Activated CD4-positive, alpha-beta T cell treated with anti-CD3 and anti-CD28 coated beads, Interleukin-2, amount 10 ng/mL, durations not matched to agents 7 days and 5 days (primary cell): ENCODE measurements at regions not wholly inside any gene's neighbourhood (a gene's known extent, or its start where the extent isn't known, plus 50 kb on each side); places are given as distances from the start of the nearest gene placed in this dataset.

Source experiments
- CTCF ChIA-PET: fragments of 350-600 bp; sonication (Branson Sonifier 250); formaldehyde crosslinking; loops from one replicate; lab custom pipeline; 2021; ENCODE audit warnings: antibody characterized with exemption; lab: Charles Lee
- POLR2A ChIA-PET: fragments of 350-600 bp; sonication (Branson Sonifier 250); formaldehyde crosslinking; loops from one replicate; lab custom pipeline; 2021; ENCODE audit warnings: antibody characterized with exemption; lab: Charles Lee
- DNase-seq: peaks from one replicate; pipeline ENCODE4 v3.0.0-alpha.2; 2020
- H3K27ac Mint-ChIP-seq: one replicate; pipeline ENCODE4 v1.8.0; 2021; ENCODE audit warnings: mild to moderate bottlenecking, moderate library complexity, mixed read lengths
- H3K27me3 Mint-ChIP-seq: one replicate; pipeline ENCODE4 v1.8.0; 2021; ENCODE audit warnings: mixed read lengths
- H3K36me3 Mint-ChIP-seq: one replicate; pipeline ENCODE4 v1.8.0; 2021; ENCODE audit warnings: low read depth, mixed read lengths
- H3K4me1 Mint-ChIP-seq: one replicate; pipeline ENCODE4 v1.8.0; 2021; ENCODE audit warnings: mixed read lengths
- H3K4me3 Mint-ChIP-seq: one replicate; pipeline ENCODE4 v1.8.0; 2021; ENCODE audit warnings: mild to moderate bottlenecking, moderate library complexity, mixed read lengths
- H3K9me3 Mint-ChIP-seq: one replicate; pipeline ENCODE4 v1.8.0; 2021; ENCODE audit warnings: mixed read lengths

DNA sequence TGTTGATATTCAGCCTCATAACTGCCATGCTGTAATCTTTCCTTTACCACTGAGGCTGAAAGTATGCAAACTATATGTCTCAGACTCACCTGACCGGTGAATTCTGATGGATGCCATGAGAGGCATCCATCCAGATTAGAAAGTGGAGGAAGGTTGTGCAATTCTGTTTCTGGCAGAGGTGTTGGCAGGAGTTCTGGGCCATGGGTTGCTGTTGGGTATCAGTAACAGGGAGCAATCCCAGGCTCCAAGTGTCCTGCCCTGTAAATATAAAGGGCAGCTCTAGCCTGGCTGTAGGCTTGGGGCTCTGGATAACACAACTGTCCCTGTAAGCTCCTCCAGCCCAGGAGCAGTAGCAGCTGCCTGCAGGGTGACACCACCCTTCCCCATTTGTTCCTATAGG is 77.4 kb upstream of the ABCC4 start:
- no peak overlapping the region for H3K27ac Mint-ChIP-seq
- H3K4me3 Mint-ChIP-seq = no peak overlapping the region
- DNase-seq = no peak
- CTCF ChIA-PET = interaction anchor here (1.0 to 3.6 kb wide), 5 partner anchors 22 to 189 kb away, joined by 3 to 14 read pairs (median 4); no protein-coding TSS in a partner anchor
- no peaks in the 10 kb centered on the region for H3K36me3 Mint-ChIP-seq
- H3K9me3 Mint-ChIP-seq = no peaks in the 10 kb centered on the region
- H3K27me3 Mint-ChIP-seq = peaks cover 3% of the 10 kb centered on the region
- POLR2A ChIA-PET = no interaction called here
- peaks cover 6% of the 10 kb centered on the region for H3K4me1 Mint-ChIP-seq

GRCh38 chr13:95380468-95381211 is 79.4 kb upstream of the ABCC4 start:
- no peaks in the 10 kb centered on the region for H3K9me3 Mint-ChIP-seq
- ChIA-PET CTCF (interaction anchor here (0.6 to 3.6 kb wide), 15 partner anchors 9 to 764 kb away, joined by 3 to 20 read pairs (median 4); no protein-coding TSS in a partner anchor), POLR2A (interaction anchor here (0.6 kb wide), 2 partner anchors 128 to 234 kb away, joined by 3 to 7 read pairs; no protein-coding TSS in a partner anchor)
- peak; percentile 81 for DNase-seq
- peaks cover 6% of the 10 kb centered on the region for H3K4me1 Mint-ChIP-seq
- no peaks in the 10 kb centered on the region for H3K36me3 Mint-ChIP-seq
- H3K27ac Mint-ChIP-seq = no peak overlapping the region
- H3K4me3 Mint-ChIP-seq = no peak overlapping the region
- H3K27me3 Mint-ChIP-seq = no peaks in the 10 kb centered on the region

GRCh38 chr13:95381212-95381527 is 79.9 kb upstream of the ABCC4 start:
- CTCF ChIA-PET = interaction anchor here (0.6 to 3.6 kb wide), 12 partner anchors 9 to 765 kb away, joined by 3 to 20 read pairs (median 4); no protein-coding TSS in a partner anchor
- peaks cover 6% of the 10 kb centered on the region for H3K4me1 Mint-ChIP-seq
- H3K9me3 Mint-ChIP-seq = no peaks in the 10 kb centered on the region
- H3K4me3 Mint-ChIP-seq = no peak overlapping the region
- DNase-seq = no peak
- no peaks in the 10 kb centered on the region for H3K36me3 Mint-ChIP-seq
- no peak overlapping the region for H3K27ac Mint-ChIP-seq
- no peaks in the 10 kb centered on the region for H3K27me3 Mint-ChIP-seq
- POLR2A ChIA-PET = no interaction called here

GRCh38 chr13:95382411-95382810 is 81.2 kb upstream of the ABCC4 start:
- H3K27me3 Mint-ChIP-seq = no peaks in the 10 kb centered on the region
- H3K9me3 Mint-ChIP-seq = no peaks in the 10 kb centered on the region
- no peak for DNase-seq
- ChIA-PET CTCF (interaction anchor here (0.9 to 3.6 kb wide), 2 partner anchors 17 to 194 kb away, joined by 3 to 20 read pairs; no protein-coding TSS in a partner anchor), POLR2A (no interaction called here)
- no peak overlapping the region for H3K4me3 Mint-ChIP-seq
- no peaks in the 10 kb centered on the region for H3K36me3 Mint-ChIP-seq
- no peak overlapping the region for H3K27ac Mint-ChIP-seq
- peaks cover 6% of the 10 kb centered on the region for H3K4me1 Mint-ChIP-seq

DNA sequence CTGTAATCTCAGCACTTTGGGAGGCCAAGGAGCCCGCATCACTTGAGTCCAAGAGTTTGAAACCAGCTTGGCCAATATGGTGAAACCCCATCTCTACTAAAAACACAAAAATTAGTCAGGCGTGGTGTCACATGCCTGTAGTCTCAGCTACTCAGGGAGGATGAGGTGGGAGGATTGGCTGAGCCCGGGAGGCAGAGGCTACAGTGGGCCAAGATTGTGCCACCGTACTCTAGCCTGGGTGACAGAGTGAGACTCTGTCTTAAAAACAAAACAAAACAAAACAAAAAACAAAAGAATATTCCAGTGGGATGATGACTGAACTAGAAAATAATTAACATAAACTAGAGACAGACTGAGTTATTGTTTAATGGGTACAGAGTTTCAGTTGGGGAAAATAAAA is 81.7 kb upstream of the ABCC4 start:
- peak overlapping the region; percentile 72 for H3K27ac Mint-ChIP-seq

DNA sequence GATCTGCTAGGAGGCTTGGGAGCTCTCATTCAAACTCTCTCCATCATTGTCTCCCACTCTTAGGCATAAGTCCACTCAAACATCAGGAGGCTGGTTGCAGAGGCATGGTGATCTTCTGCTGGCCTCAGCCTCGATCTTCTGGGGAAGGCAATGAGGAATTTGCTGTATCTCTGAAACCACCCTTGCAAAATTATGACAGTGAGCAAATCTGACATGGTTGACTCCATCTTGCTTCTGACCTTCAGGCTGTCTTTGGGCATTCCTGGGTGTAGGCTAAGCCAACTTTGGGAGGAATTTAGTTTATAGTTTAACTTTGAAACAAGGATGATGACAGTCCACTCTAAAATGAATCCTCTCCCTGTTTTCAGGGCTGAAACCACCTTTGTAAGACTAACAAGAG is 84.1 kb upstream of the ABCC4 start:
- peaks cover 10% of the 10 kb centered on the region for H3K27me3 Mint-ChIP-seq
- DNase-seq = no peak
- CTCF ChIA-PET = no interaction called here

More for the DNA sequence above, 81.7 kb upstream of the ABCC4 start:
- Mint-ChIP-seq H3K4me3 (no peak overlapping the region), H3K36me3 (no peaks in the 10 kb centered on the region), H3K27me3 (no peaks in the 10 kb centered on the region), H3K9me3 (no peaks in the 10 kb centered on the region), H3K4me1 (peaks cover 6% of the 10 kb centered on the region)
- CTCF ChIA-PET = interaction anchor here (0.9 to 3.6 kb wide), 2 partner anchors 17 to 194 kb away, joined by 3 to 20 read pairs; no protein-coding TSS in a partner anchor
- POLR2A ChIA-PET = no interaction called here
- DNase-seq = no peak

GRCh38 chr13:95385798-95386197 is 84.5 kb upstream of the ABCC4 start:
- H3K27me3 Mint-ChIP-seq = peaks cover 12% of the 10 kb centered on the region
- H3K36me3 Mint-ChIP-seq = no peaks in the 10 kb centered on the region
- H3K4me3 Mint-ChIP-seq = no peak overlapping the region
- POLR2A ChIA-PET = no interaction called here
- H3K27ac Mint-ChIP-seq = no peak overlapping the region
- H3K4me1 Mint-ChIP-seq = peaks cover under 1% of the 10 kb centered on the region
- DNase-seq = no peak
- H3K9me3 Mint-ChIP-seq = no peaks in the 10 kb centered on the region
- CTCF ChIA-PET = no interaction called here

More for the DNA sequence above, 84.1 kb upstream of the ABCC4 start:
- Mint-ChIP-seq H3K4me1 (peaks cover 5% of the 10 kb centered on the region), H3K36me3 (no peaks in the 10 kb centered on the region), H3K27ac (no peak overlapping the region), H3K4me3 (no peak overlapping the region), H3K9me3 (no peaks in the 10 kb centered on the region)
- POLR2A ChIA-PET = no interaction called here

DNA sequence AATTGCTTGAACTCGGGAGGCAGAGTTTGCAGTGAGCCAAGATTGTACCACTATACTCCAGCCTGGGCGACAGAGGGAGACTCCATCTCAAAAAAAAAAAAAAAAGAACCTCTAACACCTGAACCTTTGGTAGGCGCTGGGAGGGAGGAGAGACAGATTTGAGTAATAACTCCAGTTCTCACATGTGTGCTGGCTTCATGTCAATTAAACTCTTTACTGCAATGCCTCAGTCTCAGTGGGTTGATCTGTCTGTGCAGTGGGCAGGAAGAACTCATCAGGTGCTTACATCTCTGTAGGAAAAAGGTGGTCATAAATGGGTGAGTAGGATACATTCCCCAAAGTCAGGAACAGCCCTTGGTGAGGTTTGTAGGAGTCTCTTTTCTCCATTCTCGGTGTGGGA is 85.1 kb upstream of the ABCC4 start:
- CTCF ChIA-PET = no interaction called here
- no peak for DNase-seq
- Mint-ChIP-seq H3K4me1 (no peaks in the 10 kb centered on the region), H3K27ac (no peak overlapping the region), H3K9me3 (no peaks in the 10 kb centered on the region), H3K4me3 (no peak overlapping the region), H3K36me3 (no peaks in the 10 kb centered on the region), H3K27me3 (peaks cover 13% of the 10 kb centered on the region)
- POLR2A ChIA-PET = no interaction called here

DNA sequence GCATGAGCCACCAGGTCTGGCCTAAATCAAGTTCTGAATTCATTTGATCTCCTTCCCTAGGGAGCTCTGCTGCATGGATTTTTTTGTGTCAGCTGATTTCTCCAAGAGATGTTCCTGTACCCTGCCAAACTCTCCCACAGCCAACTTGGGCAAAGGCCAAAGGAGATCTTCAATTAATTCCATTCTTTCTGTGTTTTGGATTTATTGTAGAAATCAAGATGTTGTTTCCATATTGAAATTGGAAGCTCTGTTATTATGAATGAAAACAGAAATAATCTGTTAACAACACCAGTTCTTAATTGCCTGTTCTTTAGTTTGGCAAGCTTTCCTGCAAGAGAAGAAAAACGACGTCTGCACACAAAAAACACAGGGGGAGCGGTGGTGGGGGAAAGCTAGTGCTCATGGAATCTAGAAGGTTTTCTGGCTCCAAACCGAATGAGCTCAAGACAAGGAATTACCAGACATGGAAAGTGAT is 86.5 kb upstream of the ABCC4 start:
- POLR2A ChIA-PET = no interaction called here
- H3K36me3 Mint-ChIP-seq = no peaks in the 10 kb centered on the region
- H3K9me3 Mint-ChIP-seq = no peaks in the 10 kb centered on the region
- H3K4me3 Mint-ChIP-seq = no peak overlapping the region
- CTCF ChIA-PET = no interaction called here
- no peaks in the 10 kb centered on the region for H3K4me1 Mint-ChIP-seq
- no peak overlapping the region for H3K27ac Mint-ChIP-seq
- H3K27me3 Mint-ChIP-seq = peaks cover 13% of the 10 kb centered on the region
- no peak for DNase-seq

DNA sequence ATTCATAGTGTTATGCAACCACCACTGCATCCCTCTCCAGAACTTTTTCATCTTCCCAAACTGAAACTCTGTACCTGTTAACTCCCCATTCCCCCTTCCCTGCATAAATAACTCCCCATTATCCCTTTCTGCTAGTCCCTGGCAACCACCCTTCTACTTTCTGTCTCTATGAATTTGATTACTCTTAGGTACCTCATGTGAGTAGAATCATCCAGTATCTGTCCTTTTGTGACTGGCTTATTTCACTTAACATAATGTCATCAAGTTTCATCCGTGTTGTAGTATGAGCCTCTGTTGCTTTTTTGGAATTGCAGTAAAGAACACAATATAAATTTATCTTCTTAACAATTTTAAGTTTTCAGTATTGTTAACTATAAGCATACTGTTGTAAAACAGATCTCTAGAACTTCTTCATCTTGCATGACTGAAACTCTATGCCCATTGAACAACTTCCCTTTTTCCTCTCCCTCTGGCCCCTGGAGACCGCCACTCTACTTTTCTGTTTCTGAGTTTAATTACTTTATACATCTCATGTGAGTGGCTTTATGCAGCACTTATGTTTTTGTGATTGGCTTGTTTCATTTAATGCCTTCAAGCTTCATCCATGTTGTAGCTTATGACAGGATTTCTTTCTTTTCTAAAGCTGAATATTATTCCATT is 87.3 kb upstream of the ABCC4 start:
- ChIA-PET CTCF (interaction anchor here (0.9 kb wide), 1 partner anchor 16 kb away, joined by 3 read pairs; no protein-coding TSS in a partner anchor), POLR2A (no interaction called here)
- H3K27ac Mint-ChIP-seq = no peak overlapping the region
- DNase-seq = no peak
- peaks cover 13% of the 10 kb centered on the region for H3K27me3 Mint-ChIP-seq
- H3K36me3 Mint-ChIP-seq = no peaks in the 10 kb centered on the region
- no peak overlapping the region for H3K4me3 Mint-ChIP-seq
- no peaks in the 10 kb centered on the region for H3K4me1 Mint-ChIP-seq
- no peaks in the 10 kb centered on the region for H3K9me3 Mint-ChIP-seq

DNA sequence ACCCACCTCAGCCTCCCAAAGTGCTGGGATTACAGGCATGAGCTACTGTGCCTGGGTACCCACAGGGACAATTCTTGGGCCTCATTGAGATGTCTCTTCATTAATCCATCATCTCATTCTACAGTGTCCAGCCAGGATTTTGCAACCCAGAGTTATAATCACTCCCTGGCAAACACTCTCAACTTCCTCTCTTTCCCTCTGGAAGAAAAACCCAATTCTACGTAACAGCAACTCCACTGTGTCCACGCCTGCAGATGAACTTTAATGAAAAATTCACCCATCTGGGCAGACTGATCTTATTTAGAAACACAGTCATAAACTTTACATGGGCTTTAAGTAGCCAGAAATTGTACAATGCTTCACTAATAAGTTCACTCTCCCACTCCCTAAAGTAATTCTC is 90.1 kb upstream of the ABCC4 start:
- CTCF ChIA-PET = interaction anchor here (0.7 to 1.2 kb wide), 2 partner anchors 11 to 352 kb away, joined by 3 to 4 read pairs; no protein-coding TSS in a partner anchor
- Mint-ChIP-seq H3K27me3 (peaks cover 13% of the 10 kb centered on the region), H3K4me3 (no peak overlapping the region), H3K4me1 (no peaks in the 10 kb centered on the region), H3K9me3 (no peaks in the 10 kb centered on the region), H3K27ac (no peak overlapping the region), H3K36me3 (no peaks in the 10 kb centered on the region)
- POLR2A ChIA-PET = no interaction called here
- no peak for DNase-seq

DNA sequence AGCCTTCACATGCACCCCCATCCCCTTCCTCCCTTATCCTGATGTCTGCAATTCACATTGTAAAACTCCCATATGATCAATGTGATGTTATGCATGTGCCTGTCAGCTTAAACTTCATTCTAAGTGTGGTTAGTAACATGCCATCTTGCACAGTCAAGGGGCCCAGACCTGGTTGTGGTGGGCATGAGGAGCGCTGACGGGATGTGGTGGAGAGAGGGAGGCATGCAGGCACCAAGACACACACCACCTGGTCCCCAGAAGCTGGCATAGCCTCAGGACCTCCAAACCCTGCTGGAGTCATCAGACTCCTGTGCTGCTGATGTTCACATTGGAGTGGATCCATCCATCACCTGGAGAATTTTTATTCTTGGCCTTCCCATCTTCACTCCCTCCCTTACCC is 90.5 kb upstream of the ABCC4 start:
- CTCF ChIA-PET = interaction anchor here (2.8 kb wide), 1 partner anchor 12 kb away, joined by 11 read pairs; no protein-coding TSS in a partner anchor
- no peaks in the 10 kb centered on the region for H3K9me3 Mint-ChIP-seq
- H3K27me3 Mint-ChIP-seq = peaks cover 13% of the 10 kb centered on the region
- H3K27ac Mint-ChIP-seq = no peak overlapping the region
- H3K36me3 Mint-ChIP-seq = no peaks in the 10 kb centered on the region
- POLR2A ChIA-PET = no interaction called here
- H3K4me1 Mint-ChIP-seq = no peaks in the 10 kb centered on the region
- DNase-seq = no peak
- no peak overlapping the region for H3K4me3 Mint-ChIP-seq

DNA sequence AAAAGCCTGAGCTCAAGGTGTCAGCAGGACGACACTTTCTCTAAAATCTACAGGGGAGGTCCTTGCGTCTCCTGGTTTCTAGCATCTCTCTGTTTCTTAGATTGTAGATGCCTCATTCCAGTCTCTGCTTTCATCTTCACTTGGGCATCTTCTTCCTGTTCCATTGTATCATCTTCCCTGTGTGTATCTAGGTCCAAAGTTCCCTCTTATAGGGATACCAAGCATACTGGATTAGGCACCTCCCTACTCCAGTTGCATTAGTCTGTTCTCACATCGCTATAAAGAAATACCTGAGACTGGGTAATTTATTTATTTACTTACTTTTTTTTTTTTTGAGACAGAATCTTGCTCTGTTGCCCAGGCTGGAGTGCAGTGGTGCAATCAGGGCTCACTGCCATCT is 91.3 kb upstream of the ABCC4 start:
- no peak overlapping the region for H3K27ac Mint-ChIP-seq
- DNase-seq = no peak
- peaks cover 13% of the 10 kb centered on the region for H3K27me3 Mint-ChIP-seq
- no peaks in the 10 kb centered on the region for H3K36me3 Mint-ChIP-seq
- POLR2A ChIA-PET = no interaction called here
- H3K9me3 Mint-ChIP-seq = no peaks in the 10 kb centered on the region
- CTCF ChIA-PET = interaction anchor here (2.8 kb wide), 1 partner anchor 11 kb away, joined by 11 read pairs; no protein-coding TSS in a partner anchor
- H3K4me3 Mint-ChIP-seq = no peak overlapping the region
- no peaks in the 10 kb centered on the region for H3K4me1 Mint-ChIP-seq
